Activated CD8-positive, alpha-beta memory T cell treated with anti-CD3 and anti-CD28 coated beads for 4 hours (primary cell): ENCODE measurements at regions not wholly inside any gene's neighbourhood (a gene's known extent, or its start where the extent isn't known, plus 50 kb on each side); places are given as distances from the start of the nearest gene placed in this dataset.

Source experiments
- DNase-seq, 2 donors: peaks; one replicate each; pipeline ENCODE4 v3.0.0-alpha.2; 2020; ENCODE audit warnings: low read depth in 2 of 2

GRCh38 chr5:73291873-73292272 is 118.9 kb downstream of the TMEM174 start:
- no peak for DNase-seq

- DNase-seq = no peak
Measured at GRCh38 chr5:73290242-73290641, 117.2 kb downstream of the TMEM174 start.

- no peak for DNase-seq
Measured at GRCh38 chr5:73288803-73289720, 116.1 kb downstream of the TMEM174 start.

- DNase-seq = no peak
Measured at GRCh38 chr5:73286896-73287295, 113.9 kb downstream of the TMEM174 start.

- no peak for DNase-seq
Measured at GRCh38 chr5:73284985-73285384, 112.0 kb downstream of the TMEM174 start.

GRCh38 chr5:73284220-73284795 is 111.3 kb downstream of the TMEM174 start:
- no peak for DNase-seq

GRCh38 chr5:73282923-73283322 is 109.9 kb downstream of the TMEM174 start:
- no peak for DNase-seq

GRCh38 chr5:73282383-73282782 is 109.4 kb downstream of the TMEM174 start:
- DNase-seq = no peak

GRCh38 chr5:73280821-73281746 is 108.1 kb downstream of the TMEM174 start:
- no peak for DNase-seq

- DNase-seq = no peak
Measured at GRCh38 chr5:73280386-73280785, 107.4 kb downstream of the TMEM174 start.

GRCh38 chr5:73279805-73280204 is 106.8 kb downstream of the TMEM174 start:
- DNase-seq = no peak

GRCh38 chr5:73278693-73279092 is 105.7 kb downstream of the TMEM174 start:
- no peak for DNase-seq

GRCh38 chr5:73274881-73275663 is 102.1 kb downstream of the TMEM174 start:
- no peak for DNase-seq

- DNase-seq = no peak
Measured at GRCh38 chr5:73274121-73274520, 101.1 kb downstream of the TMEM174 start.

GRCh38 chr5:73273379-73274050 is 100.5 kb downstream of the TMEM174 start:
- no peak for DNase-seq

GRCh38 chr5:73272351-73272750 is 99.4 kb downstream of the TMEM174 start:
- no peak for DNase-seq

GRCh38 chr5:73268826-73269225 is 95.8 kb downstream of the TMEM174 start:
- DNase-seq = no peak

GRCh38 chr5:73267766-73268435 is 94.9 kb downstream of the TMEM174 start:
- no peak for DNase-seq

- no peak for DNase-seq
Measured at GRCh38 chr5:73266925-73267765, 94.2 kb downstream of the TMEM174 start.
